GM23338 (cell line): ENCODE measurements at regions not wholly inside any gene's neighbourhood (a gene's known extent, or its start where the extent isn't known, plus 50 kb on each side); places are given as distances from the start of the nearest gene placed in this dataset.

Experiments used
- ATAC-seq: fragments of 200-7000 bp; cut with Tn5 transposase; 3 replicates; pipeline ENCODE4 v1.9.1; 2020
- DNase-seq: peaks from one replicate; pipeline ENCODE4 v3.0.0-alpha.2; 2015; ENCODE audit warnings: low spot score
- H2AFZ ChIP-seq: fragments of 200-600 bp; sonication (generic); 2 replicates; pipeline ENCODE4 v1.8.0; 2016; ENCODE audit warnings: antibody characterized with exemption, mild to moderate bottlenecking, moderate library complexity
- H3F3A ChIP-seq: fragments of 200-600 bp; sonication (generic); replicated peaks from 2 replicates; pipeline ENCODE4 v1.8.0; 2017; ENCODE audit warnings: antibody characterized with exemption, mixed run types, low read depth
- H3K27ac ChIP-seq: fragments of 200-600 bp; sonication (generic); 2 replicates; pipeline ENCODE4 v1.6.1; 2016; ENCODE audit warnings: low read depth
- H3K27me3 ChIP-seq: fragments of 200-600 bp; sonication (generic); 2 replicates; pipeline ENCODE4 v1.8.0; 2016; ENCODE audit warnings: mild to moderate bottlenecking, mixed run types, moderate library complexity; ENCODE audit not compliant: insufficient read depth
- H3K36me3 ChIP-seq: fragments of 200-600 bp; sonication (generic); 2 replicates; pipeline ENCODE4 v1.8.0; 2016; ENCODE audit warnings: mild to moderate bottlenecking; ENCODE audit not compliant: insufficient read depth
- H3K4me1 ChIP-seq: fragments of 200-600 bp; sonication (generic); 2 replicates; pipeline ENCODE4 v1.8.0; 2016; ENCODE audit warnings: mild to moderate bottlenecking, moderate library complexity; ENCODE audit not compliant: insufficient read depth
- H3K4me2 ChIP-seq: fragments of 200-600 bp; sonication (generic); 2 replicates; pipeline ENCODE4 v1.7.1; 2017; ENCODE audit warnings: mixed run types
- H3K4me3 ChIP-seq: fragments of 200-600 bp; sonication (generic); 2 replicates; pipeline ENCODE4 v1.6.1; 2016; ENCODE audit warnings: mixed run types
- H3K79me2 ChIP-seq: fragments of 200-600 bp; sonication (generic); replicated peaks from 2 replicates; pipeline ENCODE4 v1.8.0; 2017; ENCODE audit warnings: mild to moderate bottlenecking; ENCODE audit not compliant: insufficient read depth
- H3K9me2 ChIP-seq: fragments of 200-600 bp; sonication (generic); 2 replicates; pipeline ENCODE4 v1.8.0; 2017; ENCODE audit not compliant: insufficient read depth
- H4K20me1 ChIP-seq: fragments of 200-600 bp; sonication (generic); replicated peaks from 2 replicates; pipeline ENCODE4 v1.8.0; 2017; ENCODE audit warnings: mild to moderate bottlenecking; ENCODE audit not compliant: insufficient read depth
- H3K27ac Mint-ChIP-seq: 2 replicates; pipeline ENCODE4 v1.8.0; 2020; ENCODE audit warnings: inconsistent platforms, mild to moderate bottlenecking, moderate library complexity, mixed read lengths
- H3K27me3 Mint-ChIP-seq: 3 replicates; pipeline ENCODE4 v1.8.0; 2022; ENCODE audit warnings: low read depth, mild to moderate bottlenecking, moderate library complexity, mixed read lengths, inconsistent platforms; ENCODE audit not compliant: insufficient read depth, poor library complexity
- H3K36me3 Mint-ChIP-seq: 3 replicates; pipeline ENCODE4 v1.8.0; 2021; ENCODE audit warnings: low read depth, mild to moderate bottlenecking, inconsistent platforms, moderate library complexity, mixed read lengths
- H3K4me1 Mint-ChIP-seq: 3 replicates; pipeline ENCODE4 v1.8.0; 2020; ENCODE audit warnings: mild to moderate bottlenecking, inconsistent platforms, mixed read lengths
- H3K4me3 Mint-ChIP-seq: 3 replicates; pipeline ENCODE4 v1.8.0; 2021; ENCODE audit warnings: moderate library complexity, mild to moderate bottlenecking, inconsistent platforms, mixed read lengths
- H3K9me3 Mint-ChIP-seq: 3 replicates; pipeline ENCODE4 v1.8.0; 2020; ENCODE audit warnings: moderate library complexity, mild to moderate bottlenecking, inconsistent platforms, mixed read lengths
- CREB1 ChIP-seq: fragments of 250-450 bp; sonication (Bioruptor Pico); IDR thresholded peaks from 2 replicates; pipeline ENCODE4 v1.5.0; 2020; ENCODE audit warnings: low read depth, mild to moderate bottlenecking, moderate library complexity
- CTCF ChIP-seq, 2 experiments: fragments of 200-600 bp in 1 of 2; sonication (generic) in 1 of 2; conservative IDR thresholded peaks; 2 replicates each; pipeline versions ENCODE4 v1.5.1 to v1.6.1; 2016 to 2017; ENCODE audit warnings: antibody characterized with exemption in 2 of 2, low read depth in 2 of 2, mild to moderate bottlenecking in 2 of 2, moderate library complexity in 1 of 2
- JUNB ChIP-seq: IDR thresholded peaks from one replicate; pipeline ENCODE4 v1.6.1; 2016; ENCODE audit warnings: antibody characterized with exemption; ENCODE audit not compliant: unreplicated experiment
- NANOG ChIP-seq: IDR thresholded peaks from 2 replicates; pipeline ENCODE4 v1.6.1; 2016; ENCODE audit warnings: antibody characterized with exemption, borderline replicate concordance
- REST ChIP-seq: IDR thresholded peaks from one replicate; pipeline ENCODE4 v1.6.1; 2018; ENCODE audit warnings: antibody characterized with exemption; ENCODE audit not compliant: unreplicated experiment
- STAT1 ChIP-seq: IDR thresholded peaks from one replicate; pipeline ENCODE4 v1.6.1; 2016; ENCODE audit warnings: antibody characterized with exemption; ENCODE audit not compliant: unreplicated experiment
- ZNF462 ChIP-seq: fragments of 250-450 bp; sonication (Bioruptor Pico); IDR thresholded peaks from 2 replicates; pipeline ENCODE4 v1.5.0; 2020; ENCODE audit warnings: mild to moderate bottlenecking, moderate library complexity

GRCh38 chr12:29008786-29009185 lies 140.3 kb upstream of the FAR2 start:
- Histone ChIP-seq H3K79me2 (no peaks in the 10 kb centered on the region), H4K20me1 (no peaks in the 10 kb centered on the region), H3K4me3 (no peak overlapping the region), H3F3A (no peaks in the 10 kb centered on the region), H3K4me1 (no peaks in the 10 kb centered on the region), H3K36me3 (no peaks in the 10 kb centered on the region), H3K27me3 (no peaks in the 10 kb centered on the region), H3K9me2 (no peaks in the 10 kb centered on the region), H3K4me2 (no peak overlapping the region), H2AFZ (no peak overlapping the region), H3K27ac (no peak overlapping the region)
- ATAC-seq (no peak), DNase-seq (no peak)
- no peak overlapping the region for H3K27ac Mint-ChIP-seq
- H3K4me1 Mint-ChIP-seq = no peaks in the 10 kb centered on the region
- no peak overlapping the region for H3K4me3 Mint-ChIP-seq
- no peaks in the 10 kb centered on the region for H3K9me3 Mint-ChIP-seq
- TF ChIP-seq ZNF462 (CRISPR knock-in tag) (no peak), STAT1 (no peak), CREB1 (CRISPR knock-in tag) (no peak), JUNB (no peak), REST (no peak), NANOG (no peak), CTCF (conservative IDR thresholded peaks at IDR 0.05; ENCODE audit: low read depth in 2 of 2) (no peak)
- no peaks in the 10 kb centered on the region for H3K36me3 Mint-ChIP-seq
- H3K27me3 Mint-ChIP-seq = no peaks in the 10 kb centered on the region
